GM19463 (cell line): ENCODE measurements at regions not wholly inside any gene's neighbourhood (a gene's known extent, or its start where the extent isn't known, plus 50 kb on each side); places are given as distances from the start of the nearest gene placed in this dataset.

Experiments
- ATAC-seq: cut with Tn5 transposase; IDR thresholded peaks from one replicate; pipeline ENCODE4 v1.9.1; 2021; ENCODE audit warnings: mild to moderate bottlenecking, moderate library complexity; ENCODE audit not compliant: unreplicated experiment

DNA sequence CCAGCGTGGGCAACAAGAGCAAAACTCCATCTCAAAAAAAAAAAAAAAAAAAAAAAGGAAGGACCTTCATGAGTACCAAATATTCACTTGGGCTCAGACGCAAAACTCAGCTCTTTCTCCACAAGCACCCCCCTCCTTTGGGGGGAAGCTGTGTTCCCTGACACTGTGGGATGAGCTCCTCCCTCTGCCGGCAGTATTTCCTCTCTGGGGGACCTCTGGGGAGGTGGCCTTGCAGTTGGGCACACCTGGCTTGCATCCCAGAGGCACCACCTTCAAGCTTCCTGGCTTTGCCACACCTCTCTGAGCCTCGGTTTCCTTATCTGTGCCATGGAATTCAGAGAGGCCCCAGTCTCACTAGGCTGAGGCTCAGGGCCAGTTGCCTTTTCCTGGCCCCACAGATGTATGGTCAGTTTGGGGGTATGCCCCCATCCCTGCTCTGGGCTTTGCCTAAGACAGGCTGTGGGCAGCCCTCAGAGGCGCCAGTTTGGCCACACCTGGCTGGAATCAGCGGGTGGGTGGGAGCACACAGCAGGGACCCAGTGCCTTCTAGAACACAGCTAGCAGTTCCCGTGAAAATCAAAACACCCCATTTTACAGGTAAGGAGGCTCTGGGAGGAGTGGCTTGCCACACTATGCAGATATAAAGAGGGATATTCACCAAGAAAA, 157.5 kb upstream of the IER5L start:
- no peak for ATAC-seq

DNA sequence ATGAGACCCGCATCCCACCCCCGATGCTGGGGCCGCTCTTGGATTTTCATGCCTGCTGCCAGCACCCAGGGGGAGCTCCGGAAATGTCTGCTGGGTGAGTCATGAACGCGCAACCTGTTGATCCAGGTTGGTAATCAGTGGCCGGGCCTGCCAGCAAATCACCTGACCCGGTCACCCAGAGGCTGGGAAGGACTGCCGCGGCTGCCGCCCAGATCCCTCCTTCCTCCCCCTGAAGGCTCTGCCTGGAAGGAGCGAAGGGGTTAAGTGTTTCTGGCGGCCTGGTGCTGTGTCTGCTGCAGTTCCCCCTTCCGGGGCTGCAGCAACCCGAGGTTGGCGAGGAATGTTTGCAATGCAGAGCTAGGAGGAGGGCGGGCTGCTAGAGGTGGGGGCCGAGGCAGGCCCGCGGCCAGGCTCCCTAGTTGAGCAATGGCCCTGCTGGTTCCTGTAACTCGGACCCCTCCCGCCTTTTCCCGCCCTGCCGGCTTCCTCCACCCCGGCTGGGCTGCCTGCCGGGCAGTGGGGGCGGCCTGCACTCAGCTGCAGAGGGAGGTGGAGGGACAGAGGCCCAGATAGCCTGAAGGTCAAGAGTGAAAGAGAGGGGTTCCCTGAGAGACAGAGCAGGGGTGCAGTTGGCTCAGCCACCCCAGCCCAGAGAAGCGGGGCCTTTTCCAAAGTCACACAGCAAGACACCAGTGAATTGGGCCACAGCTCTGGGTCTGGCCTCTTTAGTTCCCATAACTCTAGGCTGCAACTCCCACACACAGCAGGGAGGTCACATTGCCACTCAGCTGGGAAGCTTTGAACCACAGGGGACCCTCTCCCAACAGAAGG, 156.3 kb upstream of the IER5L start:
- no peak for ATAC-seq

DNA sequence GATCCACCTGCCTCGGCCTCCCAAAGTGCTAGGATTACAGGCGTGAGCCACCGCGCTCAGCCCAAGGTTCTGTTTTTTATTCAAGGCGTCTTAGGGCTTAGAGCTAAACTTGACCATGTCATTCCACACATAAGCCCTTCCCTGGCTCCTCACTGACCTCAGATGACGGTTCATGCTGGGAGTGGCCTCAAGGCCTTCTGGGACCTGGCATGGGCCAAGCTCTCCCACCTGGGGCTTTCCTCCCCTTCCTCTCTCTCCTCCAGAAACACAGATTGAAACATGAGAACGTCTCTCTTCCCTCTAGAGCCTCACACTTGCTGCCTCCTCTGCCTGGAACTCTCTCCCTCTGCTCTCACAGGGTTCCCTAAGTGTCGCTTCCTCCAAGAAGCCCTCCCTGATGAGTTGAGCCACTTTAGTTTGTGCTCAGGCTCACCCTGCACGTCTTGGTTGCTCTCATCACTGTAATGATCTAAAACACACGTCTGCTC, 155.6 kb upstream of the IER5L start:
- no peak for ATAC-seq

DNA sequence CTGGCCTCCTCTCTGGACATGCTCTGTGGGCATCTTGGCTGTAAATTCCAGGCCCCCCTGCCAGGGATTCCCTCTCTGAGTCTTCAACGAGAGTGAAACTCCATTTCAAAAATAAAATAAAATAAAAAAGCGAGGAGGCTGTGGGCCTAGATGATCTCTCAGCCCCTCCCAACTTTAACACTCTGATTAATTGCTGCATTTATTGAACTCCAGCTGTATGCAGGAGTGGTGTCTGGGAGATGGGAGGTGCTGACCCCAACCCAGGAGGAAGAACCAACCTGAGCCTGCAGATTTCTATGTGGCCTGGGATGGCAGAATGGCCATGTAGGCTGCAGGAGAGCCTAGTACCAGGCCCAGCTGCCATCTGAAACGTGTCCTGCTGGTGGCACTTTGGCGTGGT, 154.5 kb upstream of the IER5L start:
- ATAC-seq: no peak

DNA sequence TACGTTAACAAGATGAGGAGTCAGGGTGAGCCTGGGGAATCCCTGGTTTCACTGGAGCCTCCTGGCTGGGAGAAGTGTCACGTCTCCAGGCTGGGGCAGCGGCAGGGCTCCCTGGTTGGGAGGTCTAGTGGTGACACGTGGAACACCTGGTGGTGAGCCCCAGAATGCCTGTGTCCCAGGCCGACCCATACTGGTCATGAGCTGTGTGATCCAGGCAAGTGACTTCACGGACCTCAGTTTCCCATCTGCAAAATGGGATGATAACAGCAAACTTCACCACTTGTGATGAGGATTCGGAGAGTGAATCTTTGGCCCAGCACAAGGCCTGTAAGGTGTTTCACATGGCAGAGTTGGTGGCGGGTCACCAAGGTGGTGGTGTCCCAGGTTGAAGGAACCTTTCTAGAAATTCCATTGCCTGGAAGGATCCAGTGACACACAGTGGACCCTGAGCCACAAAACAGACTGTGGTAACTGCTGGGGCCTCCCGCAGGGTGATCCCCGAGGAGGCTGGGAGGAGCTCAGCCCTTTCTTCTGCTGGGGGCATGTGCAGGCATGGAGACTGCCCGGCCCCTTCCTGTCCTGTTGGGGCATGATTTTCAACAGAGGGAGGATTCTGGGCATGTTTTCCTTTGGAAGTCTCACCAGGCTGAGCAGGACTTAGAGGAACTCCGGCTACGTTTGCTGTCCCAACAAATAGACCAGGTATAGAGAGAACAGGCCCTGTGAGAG, 153.9 kb upstream of the IER5L start:
- ATAC-seq: no peak

DNA sequence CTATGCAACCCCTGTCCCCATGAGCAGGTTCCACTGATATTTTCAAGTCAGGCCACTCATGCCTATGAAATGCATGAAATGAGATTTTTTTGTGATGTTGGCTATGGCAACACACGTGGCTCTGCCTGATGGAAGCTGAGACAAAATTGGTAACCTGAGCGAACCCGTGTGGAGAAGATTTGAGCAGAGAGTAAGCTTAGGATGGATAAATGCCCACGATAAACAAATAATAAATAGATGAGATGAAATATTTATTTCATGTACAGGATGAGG, 153.4 kb upstream of the IER5L start:
- ATAC-seq: no peak

DNA sequence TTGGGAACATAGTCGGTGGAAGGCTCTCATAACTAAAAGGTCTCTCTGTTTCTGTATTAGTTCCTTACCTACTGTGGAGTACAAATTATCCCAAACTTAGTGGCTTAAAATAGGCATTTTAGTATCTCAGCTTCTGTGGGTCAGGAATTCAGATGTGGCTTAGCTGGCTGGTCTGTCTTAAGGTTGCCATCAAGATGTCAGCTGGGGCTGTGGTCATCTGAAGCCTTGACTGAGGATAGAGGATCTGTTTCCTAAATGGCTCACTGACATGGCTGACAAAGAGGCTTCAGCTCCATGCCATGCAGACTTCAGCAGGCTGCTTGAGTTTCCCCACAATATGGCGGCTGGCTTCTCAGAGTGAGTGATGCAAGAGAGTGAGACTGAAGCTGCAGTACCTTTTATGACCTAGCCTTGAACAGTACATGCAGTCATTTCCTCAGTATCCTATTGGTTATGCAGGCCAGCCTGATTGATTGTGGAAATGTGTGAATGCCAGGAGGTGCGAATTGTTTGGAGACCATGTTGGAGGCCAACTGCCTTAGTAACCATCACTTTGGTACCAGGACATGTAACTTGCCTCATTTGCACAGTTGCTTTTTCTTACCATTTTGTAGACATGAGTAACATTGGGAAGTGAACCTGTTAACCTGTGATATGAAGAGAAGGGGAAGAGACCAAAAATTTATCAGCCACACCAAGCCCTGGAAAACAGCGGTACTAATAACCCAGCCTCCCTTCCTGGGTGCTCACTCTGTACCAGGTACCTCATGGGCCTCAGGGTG, 152.8 kb upstream of the IER5L start:
- no peak for ATAC-seq

DNA sequence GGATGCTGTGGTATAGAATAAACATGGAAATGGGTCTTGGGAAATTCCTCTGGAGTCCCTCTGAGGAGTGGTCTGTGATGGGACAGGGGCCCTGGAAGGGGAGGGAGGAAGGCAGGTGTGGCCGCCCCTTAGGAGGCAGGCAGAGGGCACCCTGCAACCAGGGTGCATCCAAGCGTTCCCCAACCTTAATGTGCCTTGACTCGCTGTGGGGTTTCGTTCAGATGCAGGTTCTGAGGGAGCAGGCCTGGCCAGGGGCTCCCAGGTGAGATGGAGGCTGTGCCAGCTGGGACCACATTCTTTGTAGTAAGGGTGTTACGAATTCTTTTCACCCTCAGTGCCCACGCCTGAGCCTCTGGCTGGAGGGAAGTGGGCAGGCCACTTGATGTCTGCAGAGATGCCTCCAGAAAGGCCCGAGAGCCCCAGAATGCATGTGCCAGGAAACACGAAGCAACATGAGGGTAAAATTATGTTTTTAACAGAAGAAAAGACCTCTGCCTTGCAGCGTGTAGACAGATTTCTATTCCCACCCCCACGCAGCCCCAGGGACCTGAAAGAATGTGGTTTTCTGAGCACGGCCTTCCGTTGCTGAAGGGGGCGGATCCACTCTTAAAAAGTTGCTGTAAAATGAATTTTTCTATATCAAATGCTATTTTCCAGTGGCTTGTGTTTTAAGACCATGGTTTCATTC, 150.4 kb upstream of the IER5L start:
- ATAC-seq: no peak

DNA sequence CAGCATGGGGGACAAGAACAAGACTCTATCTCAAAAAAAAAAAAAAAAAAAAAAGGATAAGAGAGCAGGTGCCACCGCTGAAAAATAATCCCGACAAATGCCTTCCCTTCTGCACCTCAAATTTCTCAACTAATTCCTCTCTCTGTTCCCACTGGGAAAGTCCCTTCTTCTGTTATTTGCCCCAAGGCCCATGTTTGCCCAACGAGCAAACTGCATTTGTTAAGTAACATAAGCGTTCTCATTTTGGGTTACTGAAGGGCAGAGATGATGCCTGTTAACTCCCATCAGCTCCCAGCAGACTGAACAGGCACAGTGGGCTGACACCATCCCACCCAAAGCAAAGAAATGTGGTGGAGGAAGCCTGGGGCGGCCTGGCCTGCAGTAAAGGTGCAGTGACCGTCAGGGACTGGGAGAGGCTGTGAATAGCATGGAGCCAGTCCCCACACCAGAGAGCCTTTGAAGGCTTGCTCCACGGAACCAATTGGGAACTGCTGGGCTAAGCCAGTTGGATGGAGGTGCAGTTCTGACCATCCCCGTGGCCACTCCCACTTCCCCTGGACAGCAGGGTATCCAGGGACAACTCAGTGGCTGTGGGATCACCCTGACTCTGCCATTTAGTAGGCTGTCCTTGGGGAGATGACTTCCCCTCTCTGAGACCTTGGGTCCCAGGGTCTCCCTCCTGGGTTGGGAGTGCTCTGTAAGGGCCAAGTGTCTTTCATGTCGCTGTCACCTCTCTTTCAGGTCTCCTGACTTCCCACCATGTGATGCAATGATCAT, 149.7 kb upstream of the IER5L start:
- no peak for ATAC-seq

DNA sequence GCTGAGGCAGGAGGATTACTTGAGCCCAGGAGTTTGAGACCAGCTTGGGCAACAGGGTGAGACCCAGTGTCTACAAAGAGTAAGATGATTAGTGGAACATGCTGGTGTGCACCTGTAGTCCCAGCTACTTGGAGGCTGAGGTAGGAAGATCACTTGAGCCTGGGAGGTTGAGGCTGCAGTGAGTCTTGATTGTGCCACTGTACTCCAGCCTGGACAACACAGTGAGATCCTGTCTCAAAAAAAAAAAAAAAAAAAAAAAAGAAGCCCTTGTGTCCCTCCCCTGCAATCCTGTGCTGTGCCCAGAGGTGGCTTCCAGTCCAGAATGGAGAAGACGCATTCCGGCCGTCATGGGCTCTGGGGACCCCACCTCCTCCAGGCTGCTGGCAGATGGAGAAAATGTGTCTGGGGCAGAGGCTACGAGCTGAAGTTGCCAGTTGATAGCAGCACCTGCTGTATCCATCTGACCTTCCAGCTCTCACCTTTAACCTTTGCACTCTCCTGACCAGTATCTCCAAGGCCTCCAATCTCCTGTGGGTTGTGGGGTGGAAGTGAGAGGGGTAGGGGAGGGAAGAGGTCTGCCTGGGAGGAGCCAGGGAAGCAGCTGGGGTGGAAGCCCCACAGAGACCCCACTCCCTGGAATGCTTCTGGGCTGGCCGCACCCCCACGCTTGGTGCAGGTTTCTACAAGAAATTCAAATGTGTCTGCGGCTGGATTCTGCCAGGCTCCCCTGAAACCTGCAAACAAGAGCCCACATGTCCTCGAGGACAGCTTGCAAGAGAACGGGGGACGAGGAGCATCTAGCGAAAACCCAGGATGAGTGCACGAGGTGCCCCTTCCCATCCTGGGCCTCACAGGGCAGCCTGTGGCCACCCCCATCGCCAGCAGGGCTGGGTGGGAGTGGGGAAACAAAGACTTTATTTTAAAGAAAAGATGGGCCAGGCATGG, 148.3 kb upstream of the IER5L start:
- ATAC-seq: no peak

DNA sequence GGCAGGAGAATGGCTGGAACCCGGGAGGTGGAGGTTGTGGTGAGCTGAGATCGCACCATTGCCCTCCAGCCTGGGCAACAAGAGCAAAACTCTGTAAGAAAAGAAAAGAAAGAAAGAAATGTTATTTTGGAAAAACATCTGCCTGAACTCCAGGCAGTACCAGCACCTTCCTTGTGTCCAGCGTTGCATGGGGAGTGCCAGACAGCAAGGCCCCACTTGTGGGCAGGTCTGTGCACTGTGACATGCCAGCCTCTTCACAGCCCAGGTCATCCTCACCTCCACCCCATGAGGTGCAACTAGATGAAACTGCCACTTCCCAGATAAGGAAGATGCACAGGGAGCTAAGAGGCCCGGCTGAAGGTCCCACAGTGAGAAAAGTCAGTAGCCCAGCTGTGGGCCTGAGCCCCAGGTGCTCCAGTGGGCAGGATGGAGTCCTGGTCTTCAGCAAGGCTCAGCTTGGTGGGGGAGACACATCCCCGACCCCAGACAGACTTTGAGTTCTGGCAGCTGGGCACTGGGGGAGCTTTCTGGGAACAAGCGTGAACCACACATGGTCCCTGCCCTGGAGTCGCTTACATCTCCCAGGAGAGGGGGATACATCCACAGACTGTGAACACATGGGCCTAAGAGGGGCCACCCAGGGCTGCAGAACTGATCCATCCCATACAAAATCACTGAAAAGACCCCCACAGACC, 146.9 kb upstream of the IER5L start:
- no peak for ATAC-seq

DNA sequence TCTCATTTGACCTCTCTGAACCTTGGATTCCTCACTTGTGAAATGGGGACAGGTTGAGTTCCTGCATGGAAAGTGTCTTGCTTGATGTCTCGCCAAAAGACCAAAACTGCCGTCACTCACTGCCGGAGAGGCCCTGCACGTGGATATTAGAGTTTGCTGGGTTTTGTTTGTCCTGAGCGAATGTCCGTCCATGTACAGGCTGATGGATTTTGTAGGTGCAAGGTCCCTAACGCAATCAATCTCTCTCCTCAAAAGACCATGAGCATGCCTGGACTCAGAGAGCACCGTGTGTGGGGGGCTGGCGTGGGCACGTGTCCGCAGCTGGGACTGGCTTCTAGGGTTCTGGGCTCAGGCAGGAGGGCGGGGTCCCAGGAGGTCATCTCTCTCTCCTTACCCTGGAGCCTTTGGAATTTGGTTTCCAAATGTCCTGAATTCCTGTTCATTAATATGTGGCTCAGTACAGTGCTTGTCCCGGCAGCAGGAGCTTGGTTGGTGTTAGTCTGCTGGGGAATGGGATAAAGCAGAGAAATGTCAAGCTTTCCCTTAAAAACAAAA, 146.0 kb upstream of the IER5L start:
- no peak for ATAC-seq

DNA sequence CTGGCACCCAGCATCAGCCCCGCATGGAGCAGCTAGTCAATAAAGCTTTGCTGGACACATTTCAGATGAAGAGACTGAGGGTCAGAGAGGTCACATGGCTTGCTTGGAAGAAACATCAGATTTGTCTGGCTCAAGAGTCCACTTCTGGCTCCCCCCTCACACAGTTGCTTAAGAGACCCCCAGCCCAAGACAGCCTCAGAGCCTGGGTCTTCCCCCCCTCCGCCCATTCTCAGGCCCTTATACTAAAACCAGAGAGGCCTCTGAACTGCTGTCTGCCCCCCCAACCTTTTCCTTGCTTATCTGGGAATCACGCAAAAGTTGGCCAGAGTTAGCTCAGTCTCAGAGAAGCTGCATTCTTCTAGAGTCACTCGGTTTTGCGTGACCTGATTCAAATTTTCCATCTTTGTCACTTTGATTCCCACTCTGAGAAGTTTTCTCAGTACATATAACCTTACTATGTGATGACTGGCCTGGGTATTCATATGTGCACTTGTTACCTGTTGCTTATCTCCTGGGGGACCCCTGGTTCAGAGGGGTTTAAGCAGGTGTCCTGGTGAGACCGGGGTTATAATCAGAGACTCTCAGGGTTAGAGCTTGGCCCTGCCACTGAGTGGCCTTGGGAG, 145.4 kb upstream of the IER5L start:
- no peak for ATAC-seq

DNA sequence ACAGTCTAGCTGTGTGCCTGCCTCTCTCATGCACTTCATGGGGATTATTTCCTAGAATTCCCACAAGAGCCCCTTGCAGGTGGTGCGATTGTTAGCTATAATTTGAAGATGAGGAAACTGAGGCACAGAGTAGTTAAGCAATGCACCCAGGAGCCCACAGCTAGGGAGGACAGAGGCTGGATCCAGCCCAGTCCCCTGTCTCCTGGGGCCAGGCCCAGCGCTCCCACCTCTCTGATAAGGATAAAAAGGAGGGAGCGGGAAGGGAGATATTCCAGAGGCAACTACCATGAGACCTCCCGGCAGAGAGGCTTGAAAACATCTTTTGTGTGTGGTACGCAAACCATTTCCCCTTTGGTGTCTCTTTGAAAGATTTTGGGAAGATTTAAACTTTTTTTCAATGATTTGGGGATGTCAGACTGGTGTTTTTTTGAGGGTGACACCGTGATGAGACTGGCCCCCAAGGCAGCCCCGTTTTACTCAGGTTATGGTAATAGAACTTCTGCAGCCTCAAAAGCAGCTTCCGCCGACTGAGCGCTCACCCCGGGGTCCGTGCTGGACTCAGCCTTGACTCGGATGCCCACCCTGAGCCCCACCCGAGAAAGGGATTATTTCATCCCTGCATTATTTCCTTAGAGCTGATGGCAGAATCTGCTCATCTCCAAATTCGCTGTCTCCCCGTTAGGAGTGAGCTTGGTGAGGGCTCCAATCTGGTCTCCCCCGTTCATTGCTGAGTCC, 144.7 kb upstream of the IER5L start:
- no peak for ATAC-seq

DNA sequence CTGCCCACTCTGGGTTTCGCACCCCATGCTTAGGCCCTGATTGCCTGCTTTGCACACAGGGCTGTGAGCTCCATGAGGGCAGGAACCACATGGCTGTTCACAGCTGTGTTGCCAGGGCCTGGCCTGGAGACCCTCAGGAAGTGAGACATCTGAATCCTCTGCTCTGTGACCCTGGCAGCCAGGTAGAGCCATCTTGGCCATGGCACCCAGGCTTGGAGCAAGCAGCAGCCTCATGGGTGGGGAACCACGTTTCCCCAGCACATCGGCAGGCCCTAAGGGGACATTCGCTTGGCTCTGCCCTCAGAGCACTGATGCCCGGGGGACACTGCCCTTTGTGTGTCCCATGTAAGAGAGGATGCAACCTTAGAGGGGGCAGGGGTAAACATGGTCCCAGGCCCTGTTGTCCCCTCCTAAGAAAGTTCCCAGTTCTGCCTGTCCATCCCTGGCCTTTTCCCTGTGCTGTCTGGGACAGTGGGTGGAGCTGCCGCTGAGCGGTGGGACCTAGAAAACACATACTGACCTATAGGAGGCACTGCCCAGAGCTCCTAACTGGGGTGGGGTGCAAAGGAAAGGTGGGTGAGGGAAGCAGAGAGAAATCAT, 144.1 kb upstream of the IER5L start:
- ATAC-seq: no peak

DNA sequence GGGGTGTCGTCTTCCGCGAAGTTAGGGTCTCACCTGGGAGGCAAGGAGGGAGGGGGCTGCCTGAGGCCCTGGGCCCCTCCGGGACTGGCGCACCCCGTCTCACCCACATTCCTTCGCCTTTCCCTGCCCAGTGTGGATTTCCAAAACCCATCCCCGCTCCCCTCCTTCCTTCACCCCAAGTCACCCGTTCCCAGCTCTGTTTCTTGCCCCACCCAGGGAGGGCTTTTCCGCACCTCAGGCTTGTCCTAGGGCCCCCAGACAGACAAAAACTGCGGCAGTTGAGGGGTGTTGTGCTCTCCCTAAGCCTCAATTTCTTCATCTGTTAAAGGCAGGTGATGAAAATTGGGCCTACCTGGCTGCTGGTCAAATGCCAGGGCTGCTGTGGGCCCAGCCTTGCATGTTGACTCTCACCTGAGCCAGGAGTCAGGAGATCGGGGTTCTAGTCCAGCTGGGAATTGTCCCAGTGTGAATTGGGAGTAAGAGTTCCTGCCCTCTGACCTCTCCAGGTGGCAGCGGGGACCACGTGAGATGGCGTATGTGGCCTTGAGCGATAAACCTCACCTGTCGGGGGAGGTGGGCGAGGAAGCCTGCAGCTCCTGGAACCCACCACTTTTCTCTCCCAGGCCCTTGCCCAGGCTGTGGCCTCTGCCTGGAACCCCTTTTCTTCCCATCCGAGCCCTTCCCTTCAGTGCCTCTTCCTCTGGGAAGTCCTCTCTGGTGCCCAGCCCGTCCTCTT, 143.4 kb upstream of the IER5L start:
- no peak for ATAC-seq
